Stomach (tissue), 8 donors: ENCODE measurements at regions not wholly inside any gene's neighbourhood (a gene's known extent, or its start where the extent isn't known, plus 50 kb on each side); places are given as distances from the start of the nearest gene placed in this dataset.

ENCODE experiments used
- DNase-seq, 2 donors: peaks; one replicate each; pipeline versions ENCODE4 v3.0.0 to v3.0.0-alpha.2; 2013 to 2019
- H3K27ac ChIP-seq, 5 donors: fragments of 200-600 bp in 4 of 5; sonication (generic) in 4 of 5; one replicate each; pipeline ENCODE4 v1.5.1; 2013 to 2019; ENCODE audit warnings: mild to moderate bottlenecking in 1 of 5, moderate library complexity in 1 of 5
- H3K27me3 ChIP-seq, 3 donors: fragments of 200-600 bp; sonication (generic); one replicate each; pipeline ENCODE4 v1.5.1; 2017 to 2019; ENCODE audit warnings: mixed run types in 1 of 3
- H3K36me3 ChIP-seq, 4 donors: fragments of 200-600 bp; sonication (generic); 1 replicate in 3 of 4; 2 replicates in 1 of 4; pipeline ENCODE4 v1.5.1; 2016 to 2019
- H3K4me1 ChIP-seq, 4 donors: fragments of 200-600 bp; sonication (generic); one replicate each; pipeline ENCODE4 v1.5.1; 2016 to 2019
- H3K4me3 ChIP-seq, 4 donors: fragments of 200-600 bp; sonication (generic) in 3 of 4; one replicate each; pipeline ENCODE4 v1.5.1; 2016 to 2019; ENCODE audit warnings: mild to moderate bottlenecking in 1 of 4
- H3K9me3 ChIP-seq, 4 donors: fragments of 200-600 bp; sonication (generic); one replicate each; pipeline ENCODE4 v1.5.1; 2016 to 2019
- EP300 ChIP-seq: sonication (generic); formaldehyde crosslinking; IDR thresholded peaks from one replicate; pipeline ENCODE4 v1.6.1; 2017; ENCODE audit warnings: antibody characterized with exemption
- POLR2A ChIP-seq, 4 donors: fragments of 450-650 bp; IDR thresholded peaks; one replicate each; pipeline ENCODE4 v1.6.1; 2016; ENCODE audit warnings: antibody characterized with exemption in 4 of 4, control low read depth in 2 of 4, mild to moderate bottlenecking in 1 of 4, moderate library complexity in 1 of 4
- POLR2AphosphoS5 ChIP-seq, 3 donors: sonication (generic); formaldehyde crosslinking; IDR thresholded peaks; one replicate each; pipeline ENCODE4 v1.6.1; 2016; ENCODE audit warnings: antibody characterized with exemption in 3 of 3
- WGBS, 5 donors: extraction: QIAGEN DNeasy Blood & Tissue Kit in 3 of 5; methylation state at CpG; one replicate each; pipeline versions ENCODE4 v1.1.5 to v1.1.7; 2013 to 2018; 5-methylcytosine and 5-hydroxymethylcytosine counted together
- intact Hi-C: fragments of 100-400 bp; cut with DNase I; formaldehyde crosslinking; loops from one replicate; pipeline ENCODE4 v1.15.1; 2023; ENCODE audit warnings: low total_unique reads
- TF ChIP-seq, protein P1 (sequence below), 7 experiments: fragments of 450-650 bp in 4 of 7; fragments of 200-600 bp in 3 of 7; sonication (generic) in 3 of 7; IDR thresholded peaks; one replicate each; pipeline ENCODE4 v1.5.1; 2016 to 2019; ENCODE audit warnings: antibody characterized with exemption in 7 of 7, control low read depth in 2 of 7, mild to moderate bottlenecking in 1 of 7
- donor health status: healthy with polysubstance abuse.
- donor health status: Bipolar disorder and iron deficiency.
- donor health status: healthy.

DNA sequence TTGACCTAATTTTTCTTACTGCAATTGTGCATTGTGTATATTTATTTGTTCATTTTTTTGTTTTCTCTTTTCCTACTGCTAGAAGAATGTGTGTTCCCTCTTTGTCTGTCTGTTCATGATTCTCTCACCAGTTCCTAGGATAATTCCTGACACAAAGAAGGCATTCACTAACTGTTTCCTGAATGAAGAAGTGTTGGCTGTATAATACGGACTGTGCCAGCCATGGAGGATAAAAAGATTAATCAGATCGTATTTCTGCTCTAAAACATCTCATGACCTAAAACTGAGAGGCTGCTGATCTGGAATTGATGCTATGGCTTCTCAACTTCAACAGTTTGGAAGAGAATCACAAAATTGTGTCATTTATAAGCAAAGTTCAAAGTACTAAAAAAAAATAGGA lies 563.1 kb upstream of the FRG1 start:
- no peak overlapping the region for H3K4me3 ChIP-seq
- H3K4me1 ChIP-seq = no peaks in the 10 kb centered on the region
- H3K9me3 ChIP-seq = peaks cover 0 to 6% (median 2%) of the 10 kb centered on the region in 4 donors
- 49 to 68% (median 62%) methylated on average over 2 of the region's 2 CpGs for WGBS, 5 donors
- no peak overlapping the region for H3K27ac ChIP-seq
- intact Hi-C loops = no loop called here
- H3K27me3 ChIP-seq = no peaks in the 10 kb centered on the region
- no peaks in the 10 kb centered on the region for H3K36me3 ChIP-seq
- DNase-seq = no peak
- TF ChIP-seq POLR2A (IDR thresholded peaks at IDR 0.05) = no peak

DNA sequence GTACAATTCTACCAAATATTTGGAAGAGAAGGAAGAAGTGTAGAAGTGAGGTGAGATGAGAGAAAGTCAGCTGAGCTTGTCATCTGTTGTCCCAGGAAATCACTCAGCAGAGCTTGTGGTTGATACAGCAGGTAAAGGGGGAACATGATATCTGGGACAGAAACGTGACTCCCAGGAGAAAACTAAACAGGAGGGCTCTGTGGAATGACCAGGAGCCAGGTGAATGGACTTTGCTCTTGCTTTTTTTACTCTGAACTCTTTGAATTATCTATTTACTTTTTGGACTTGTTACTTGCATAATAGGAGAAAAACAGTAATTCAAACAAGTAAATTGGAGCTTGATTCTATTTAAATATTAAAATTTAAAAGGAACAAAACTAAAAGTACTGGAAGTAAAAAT lies 555.6 kb upstream of the FRG1 start:
- H3K9me3 ChIP-seq = no peaks in the 10 kb centered on the region
- no peak overlapping the region for H3K4me3 ChIP-seq
- TF ChIP-seq POLR2A (IDR thresholded peaks at IDR 0.05) (no peak), POLR2AphosphoS5 (IDR thresholded peaks at IDR 0.05) (no peak), EP300 (no peak)
- intact Hi-C loops = no loop called here
- peaks cover 0 to 7% (median 0%) of the 10 kb centered on the region in 4 donors for H3K4me1 ChIP-seq
- WGBS, 5 donors = 5 to 14% (median 7%) methylated on average over 1 of the region's 1 CpG
- DNase-seq = no peak
- H3K27me3 ChIP-seq = no peaks in the 10 kb centered on the region
- H3K27ac ChIP-seq = no peak overlapping the region
- no peaks in the 10 kb centered on the region for H3K36me3 ChIP-seq

DNA sequence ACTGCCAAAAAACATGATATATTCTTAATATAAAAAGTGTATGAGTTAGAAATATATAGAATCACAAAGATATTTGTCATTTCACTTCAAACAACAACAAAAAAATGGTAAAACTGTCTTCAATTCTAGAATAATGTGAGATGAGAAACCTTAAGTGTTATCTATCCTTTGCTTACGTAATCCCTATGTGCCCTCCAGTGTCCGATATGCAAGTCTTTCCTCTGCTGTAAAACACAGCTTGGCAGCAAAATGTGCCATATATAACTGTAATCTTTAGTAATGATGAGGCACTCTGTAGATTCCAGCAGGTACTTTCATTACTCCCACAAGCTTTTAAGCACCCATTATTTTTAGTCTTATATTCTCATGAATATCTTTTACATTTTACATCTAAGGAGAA lies 555.1 kb upstream of the FRG1 start:
- H3K9me3 ChIP-seq = no peaks in the 10 kb centered on the region
- no peak for TF ChIP-seq EP300
- peaks cover 0 to 7% (median 0%) of the 10 kb centered on the region in 4 donors for H3K4me1 ChIP-seq
- no peaks in the 10 kb centered on the region for H3K36me3 ChIP-seq
- no peak overlapping the region for H3K4me3 ChIP-seq
- intact Hi-C loops = no loop called here
- no peaks in the 10 kb centered on the region for H3K27me3 ChIP-seq
- H3K27ac ChIP-seq = no peak overlapping the region
- no peak for DNase-seq
- WGBS, 5 donors = 30 to 63% (median 48%) methylated on average over 2 of the region's 2 CpGs

DNA sequence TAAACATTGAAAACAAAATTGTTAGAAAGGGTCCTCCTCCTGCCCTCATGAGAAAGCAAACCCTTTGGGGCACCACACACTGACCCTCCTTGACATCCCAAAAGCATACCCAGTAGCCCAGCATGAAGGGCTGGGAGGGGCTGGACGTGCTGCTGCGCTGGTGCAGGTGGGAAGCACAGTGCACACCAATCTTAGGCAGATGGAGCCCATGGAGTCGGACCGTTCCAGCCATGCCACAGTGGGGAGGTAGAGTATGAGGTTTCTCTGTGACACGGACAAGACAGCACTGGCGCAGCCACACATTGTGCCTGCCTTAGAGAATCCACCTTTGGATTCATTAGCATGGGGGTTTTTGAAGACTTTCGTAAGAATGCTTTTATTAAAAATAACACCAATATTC lies 544.2 kb upstream of the FRG1 start:
- no peak for TF ChIP-seq POLR2A (IDR thresholded peaks at IDR 0.05)
- TF ChIP-seq, protein P1, sequence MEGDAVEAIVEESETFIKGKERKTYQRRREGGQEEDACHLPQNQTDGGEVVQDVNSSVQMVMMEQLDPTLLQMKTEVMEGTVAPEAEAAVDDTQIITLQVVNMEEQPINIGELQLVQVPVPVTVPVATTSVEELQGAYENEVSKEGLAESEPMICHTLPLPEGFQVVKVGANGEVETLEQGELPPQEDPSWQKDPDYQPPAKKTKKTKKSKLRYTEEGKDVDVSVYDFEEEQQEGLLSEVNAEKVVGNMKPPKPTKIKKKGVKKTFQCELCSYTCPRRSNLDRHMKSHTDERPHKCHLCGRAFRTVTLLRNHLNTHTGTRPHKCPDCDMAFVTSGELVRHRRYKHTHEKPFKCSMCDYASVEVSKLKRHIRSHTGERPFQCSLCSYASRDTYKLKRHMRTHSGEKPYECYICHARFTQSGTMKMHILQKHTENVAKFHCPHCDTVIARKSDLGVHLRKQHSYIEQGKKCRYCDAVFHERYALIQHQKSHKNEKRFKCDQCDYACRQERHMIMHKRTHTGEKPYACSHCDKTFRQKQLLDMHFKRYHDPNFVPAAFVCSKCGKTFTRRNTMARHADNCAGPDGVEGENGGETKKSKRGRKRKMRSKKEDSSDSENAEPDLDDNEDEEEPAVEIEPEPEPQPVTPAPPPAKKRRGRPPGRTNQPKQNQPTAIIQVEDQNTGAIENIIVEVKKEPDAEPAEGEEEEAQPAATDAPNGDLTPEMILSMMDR (IDR thresholded peaks at IDR 0.05) = no peak
- TF ChIP-seq POLR2AphosphoS5 (IDR thresholded peaks at IDR 0.05) = no peak
- no peak for TF ChIP-seq EP300
- no peaks in the 10 kb centered on the region for H3K36me3 ChIP-seq
- H3K4me1 ChIP-seq = no peaks in the 10 kb centered on the region
- H3K9me3 ChIP-seq = no peaks in the 10 kb centered on the region
- intact Hi-C loops = no loop called here
- WGBS, 5 donors = 90 to 93% (median 92%) methylated on average over 7 of the region's 7 CpGs
- H3K27ac ChIP-seq = no peak overlapping the region
- no peaks in the 10 kb centered on the region for H3K27me3 ChIP-seq
- no peak overlapping the region for H3K4me3 ChIP-seq
- DNase-seq = no peak

DNA sequence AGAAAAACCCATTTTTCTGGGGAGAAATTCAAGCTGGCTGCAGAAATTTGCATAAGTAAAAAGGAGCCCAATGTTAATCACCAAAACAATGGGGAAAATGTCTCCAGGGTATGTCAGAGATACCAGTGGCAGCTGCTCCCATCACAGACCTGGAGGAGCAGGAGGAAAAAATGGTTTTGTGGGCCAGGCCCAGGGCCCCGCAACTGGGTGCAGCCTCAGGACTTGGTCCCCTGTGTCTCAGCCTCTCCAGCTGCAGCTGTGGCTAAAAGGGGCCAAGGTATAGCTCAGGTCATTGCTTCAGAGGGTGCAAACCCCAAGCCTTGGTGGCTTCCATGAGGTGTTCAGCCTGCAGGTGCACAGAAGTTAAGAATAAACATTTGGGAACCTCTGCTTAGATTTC lies 536.4 kb upstream of the FRG1 start:
- no peaks in the 10 kb centered on the region for H3K27me3 ChIP-seq
- no peak overlapping the region for H3K4me3 ChIP-seq
- TF ChIP-seq, protein P1 (IDR thresholded peaks at IDR 0.05) = no peak
- TF ChIP-seq POLR2A (IDR thresholded peaks at IDR 0.05) = no peak
- TF ChIP-seq EP300 = no peak
- TF ChIP-seq POLR2AphosphoS5 (IDR thresholded peaks at IDR 0.05) = no peak
- H3K9me3 ChIP-seq = peaks cover 0 to 9% (median 7%) of the 10 kb centered on the region in 4 donors
- 35 to 95% (median 90%) methylated on average over 1 of the region's 1 CpG for WGBS, 5 donors
- H3K36me3 ChIP-seq = no peaks in the 10 kb centered on the region
- DNase-seq = no peak
- no peaks in the 10 kb centered on the region for H3K4me1 ChIP-seq
- H3K27ac ChIP-seq = no peak overlapping the region
- intact Hi-C loops = no loop called here

DNA sequence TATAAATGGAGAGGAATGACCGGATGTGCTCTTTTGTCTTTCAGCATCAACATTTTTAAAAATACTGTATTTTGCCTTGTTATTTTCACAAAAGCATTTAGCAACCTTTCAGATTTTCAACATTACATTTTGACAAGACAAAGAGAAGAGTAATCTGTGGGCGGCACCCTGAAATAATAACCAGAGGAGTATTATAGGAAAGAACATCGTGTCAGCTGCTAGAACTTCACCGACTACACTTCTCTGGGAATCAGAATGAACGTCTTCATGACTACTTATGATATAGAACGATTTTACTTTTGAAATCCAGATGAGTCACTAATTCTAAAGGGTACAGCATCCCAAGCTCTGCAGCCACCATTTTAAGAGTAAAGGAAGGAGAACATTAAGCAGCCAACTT lies 531.5 kb upstream of the FRG1 start:
- WGBS, 5 donors = 84 to 93% (median 90%) methylated on average over 6 of the region's 6 CpGs

More for the DNA sequence above, 531.5 kb upstream of the FRG1 start:
- peaks cover 0 to 7% (median 7%) of the 10 kb centered on the region in 4 donors for H3K9me3 ChIP-seq
- intact Hi-C loops = no loop called here
- H3K4me1 ChIP-seq = no peaks in the 10 kb centered on the region
- DNase-seq = no peak
- no peak overlapping the region for H3K4me3 ChIP-seq
- H3K36me3 ChIP-seq = no peaks in the 10 kb centered on the region
- H3K27me3 ChIP-seq = no peaks in the 10 kb centered on the region
- TF ChIP-seq POLR2AphosphoS5 (IDR thresholded peaks at IDR 0.05) = no peak
- TF ChIP-seq, protein P1 (IDR thresholded peaks at IDR 0.05) = no peak
- TF ChIP-seq EP300 = no peak
- TF ChIP-seq POLR2A (IDR thresholded peaks at IDR 0.05) = no peak
- H3K27ac ChIP-seq = no peak overlapping the region
